ENCODE measurements at regions not wholly inside any gene's neighbourhood (a gene's known extent, or its start where the extent isn't known, plus 50 kb on each side); places are given as distances from the start of the nearest gene placed in this dataset.

- TF ChIP-seq TAF1 (IDR thresholded peaks at IDR 0.05; ENCODE audit: borderline replicate concordance, low read depth, low read length) = no peak
- TF ChIP-seq POLR2AphosphoS5 (IDR thresholded peaks at IDR 0.05; ENCODE audit: low read depth, low read length) = no peak
- TF ChIP-seq POLR2A (IDR thresholded peaks at IDR 0.05; ENCODE audit: low read depth, low read length) = no peak
- FAIRE-seq (no peak), DNase-seq (ENCODE audit: insufficient read length) (no peak)
These were observed 85.7 kb upstream of the GHITM start for GRCh38 chr10:84053626-84054025.

- FAIRE-seq (no peak), DNase-seq (ENCODE audit: insufficient read length) (no peak)
- no peak for TF ChIP-seq TAF1 (IDR thresholded peaks at IDR 0.05; ENCODE audit: borderline replicate concordance, low read depth, low read length)
- TF ChIP-seq POLR2AphosphoS5 (IDR thresholded peaks at IDR 0.05; ENCODE audit: low read depth, low read length) = no peak
- no peak for TF ChIP-seq POLR2A (IDR thresholded peaks at IDR 0.05; ENCODE audit: low read depth, low read length)
These were observed 84.6 kb upstream of the GHITM start for GRCh38 chr10:84054743-84055142.

- TF ChIP-seq TAF1 (IDR thresholded peaks at IDR 0.05; ENCODE audit: borderline replicate concordance, low read depth, low read length) (no peak), POLR2AphosphoS5 (IDR thresholded peaks at IDR 0.05; ENCODE audit: low read depth, low read length) (no peak), POLR2A (IDR thresholded peaks at IDR 0.05; ENCODE audit: low read depth, low read length) (no peak)
- FAIRE-seq (no peak), DNase-seq (ENCODE audit: insufficient read length) (no peak)
These were observed 79.8 kb upstream of the GHITM start for GRCh38 chr10:84059526-84059925.

GRCh38 chr10:84063440-84063839 lies 75.9 kb upstream of the GHITM start:
- FAIRE-seq (no peak), DNase-seq (ENCODE audit: insufficient read length) (no peak)
- TF ChIP-seq POLR2A (IDR thresholded peaks at IDR 0.05; ENCODE audit: low read depth, low read length) (no peak), TAF1 (IDR thresholded peaks at IDR 0.05; ENCODE audit: borderline replicate concordance, low read depth, low read length) (no peak), POLR2AphosphoS5 (IDR thresholded peaks at IDR 0.05; ENCODE audit: low read depth, low read length) (no peak)

GRCh38 chr10:84065804-84066601 lies 73.3 kb upstream of the GHITM start:
- FAIRE-seq = no peak
- no peak for DNase-seq (ENCODE audit: insufficient read length)
- TF ChIP-seq POLR2A (IDR thresholded peaks at IDR 0.05; ENCODE audit: low read depth, low read length) (no peak), POLR2AphosphoS5 (IDR thresholded peaks at IDR 0.05; ENCODE audit: low read depth, low read length) (no peak), TAF1 (IDR thresholded peaks at IDR 0.05; ENCODE audit: borderline replicate concordance, low read depth, low read length) (no peak)

- FAIRE-seq (no peak), DNase-seq (ENCODE audit: insufficient read length) (no peak)
- TF ChIP-seq TAF1 (IDR thresholded peaks at IDR 0.05; ENCODE audit: borderline replicate concordance, low read depth, low read length) (no peak), POLR2A (IDR thresholded peaks at IDR 0.05; ENCODE audit: low read depth, low read length) (no peak), POLR2AphosphoS5 (IDR thresholded peaks at IDR 0.05; ENCODE audit: low read depth, low read length) (no peak)
These were observed 64.8 kb upstream of the GHITM start for GRCh38 chr10:84074521-84074920.

GRCh38 chr10:84075226-84076046 lies 63.9 kb upstream of the GHITM start:
- FAIRE-seq (no peak), DNase-seq (ENCODE audit: insufficient read length) (no peak)
- TF ChIP-seq TAF1 (IDR thresholded peaks at IDR 0.05; ENCODE audit: borderline replicate concordance, low read depth, low read length) (no peak), POLR2AphosphoS5 (IDR thresholded peaks at IDR 0.05; ENCODE audit: low read depth, low read length) (no peak), POLR2A (IDR thresholded peaks at IDR 0.05; ENCODE audit: low read depth, low read length) (no peak)

GRCh38 chr10:84076047-84076388 lies 63.3 kb upstream of the GHITM start:
- DNase-seq (ENCODE audit: insufficient read length) (no peak), FAIRE-seq (no peak)
- TF ChIP-seq POLR2AphosphoS5 (IDR thresholded peaks at IDR 0.05; ENCODE audit: low read depth, low read length) (no peak), POLR2A (IDR thresholded peaks at IDR 0.05; ENCODE audit: low read depth, low read length) (no peak), TAF1 (IDR thresholded peaks at IDR 0.05; ENCODE audit: borderline replicate concordance, low read depth, low read length) (no peak)

- FAIRE-seq = no peak
These were observed 62.6 kb upstream of the GHITM start for GRCh38 chr10:84076540-84077195.

GRCh38 chr10:84077768-84078167 lies 61.5 kb upstream of the GHITM start:
- FAIRE-seq (no peak), DNase-seq (ENCODE audit: insufficient read length) (no peak)
- TF ChIP-seq TAF1 (IDR thresholded peaks at IDR 0.05; ENCODE audit: borderline replicate concordance, low read depth, low read length) (no peak), POLR2AphosphoS5 (IDR thresholded peaks at IDR 0.05; ENCODE audit: low read depth, low read length) (no peak), POLR2A (IDR thresholded peaks at IDR 0.05; ENCODE audit: low read depth, low read length) (no peak)

More at GRCh38 chr10:84076540-84077195, 62.6 kb upstream of the GHITM start:
- TF ChIP-seq TAF1 (IDR thresholded peaks at IDR 0.05; ENCODE audit: borderline replicate concordance, low read depth, low read length) = no peak
- no peak for TF ChIP-seq POLR2AphosphoS5 (IDR thresholded peaks at IDR 0.05; ENCODE audit: low read depth, low read length)
- no peak for DNase-seq (ENCODE audit: insufficient read length)

GRCh38 chr10:84078771-84079170 lies 60.5 kb upstream of the GHITM start:
- FAIRE-seq (peak; percentile 17), DNase-seq (ENCODE audit: insufficient read length) (no peak)
- TF ChIP-seq POLR2AphosphoS5 (IDR thresholded peaks at IDR 0.05; ENCODE audit: low read depth, low read length) (no peak), POLR2A (IDR thresholded peaks at IDR 0.05; ENCODE audit: low read depth, low read length) (no peak), TAF1 (IDR thresholded peaks at IDR 0.05; ENCODE audit: borderline replicate concordance, low read depth, low read length) (no peak)
